Transverse colon (tissue), 4 donors: ENCODE measurements at regions not wholly inside any gene's neighbourhood (a gene's known extent, or its start where the extent isn't known, plus 50 kb on each side); places are given as distances from the start of the nearest gene placed in this dataset.

Experiments used
- CTCF ChIP-seq, 5 experiments: fragments of 200-600 bp in 3 of 5; fragments of 450-650 bp in 2 of 5; sonication (generic) in 3 of 5; IDR thresholded peaks; 1 replicate in 2 of 5; 2 replicates in 3 of 5; pipeline ENCODE4 v1.5.1; 2016 to 2017; ENCODE audit warnings: antibody characterized with exemption in 5 of 5, inconsistent platforms in 3 of 5, mild to moderate bottlenecking in 2 of 5, moderate library complexity in 1 of 5
- EP300 ChIP-seq: sonication (generic); formaldehyde crosslinking; IDR thresholded peaks from one replicate; pipeline ENCODE4 v1.6.1; 2017; ENCODE audit warnings: antibody characterized with exemption, low read depth
- POLR2A ChIP-seq: fragments of 450-650 bp; IDR thresholded peaks from one replicate; pipeline ENCODE4 v1.6.1; 2016; ENCODE audit warnings: antibody characterized with exemption, mild to moderate bottlenecking, moderate library complexity
- POLR2AphosphoS5 ChIP-seq, 3 donors: sonication (generic); formaldehyde crosslinking; IDR thresholded peaks; one replicate each; pipeline ENCODE4 v1.6.1; 2016; ENCODE audit warnings: antibody characterized with exemption in 3 of 3

GRCh38 chr2:160941290-160941846, 218.9 kb upstream of the TANK start:
- no peak for TF ChIP-seq POLR2A
- TF ChIP-seq CTCF (IDR thresholded peaks at IDR 0.05): no peak
- TF ChIP-seq POLR2AphosphoS5 (IDR thresholded peaks at IDR 0.05): no peak
- no peak for TF ChIP-seq EP300
